ENCODE measurements at regions not wholly inside any gene's neighbourhood (a gene's known extent, or its start where the extent isn't known, plus 50 kb on each side); places are given as distances from the start of the nearest gene placed in this dataset.

- H3K36me3 Mint-ChIP-seq (ENCODE audit: insufficient read depth, unreplicated experiment) = no peaks in the 10 kb centered on the region
- intact Hi-C loops (cut with micrococcal nuclease; ENCODE audit: unreplicated experiment) = no loop called here
- CTCF ChIA-PET = no interaction called here
- no peaks in the 10 kb centered on the region for H3K27me3 Mint-ChIP-seq (ENCODE audit: unreplicated experiment)
- no TSS peak for BruUV-seq (replicated peaks)
- no peaks in the 10 kb centered on the region for H3K4me1 Mint-ChIP-seq (ENCODE audit: low read depth, unreplicated experiment)
- H3K9me3 Mint-ChIP-seq (ENCODE audit: low read depth, unreplicated experiment) = peaks cover 16% of the 10 kb centered on the region
- no peak for TF ChIP-seq CTCF (IDR thresholded peaks at IDR 0.05; ENCODE audit: unreplicated experiment)
- H3K4me3 Mint-ChIP-seq (ENCODE audit: low read depth, unreplicated experiment) = no peak overlapping the region
- no peak overlapping the region for H3K27ac Mint-ChIP-seq (ENCODE audit: unreplicated experiment)
- no peak for DNase-seq
Measured at GRCh38 chr18:75678627-75679026, 251.1 kb upstream of the SMIM21 start.

DNA sequence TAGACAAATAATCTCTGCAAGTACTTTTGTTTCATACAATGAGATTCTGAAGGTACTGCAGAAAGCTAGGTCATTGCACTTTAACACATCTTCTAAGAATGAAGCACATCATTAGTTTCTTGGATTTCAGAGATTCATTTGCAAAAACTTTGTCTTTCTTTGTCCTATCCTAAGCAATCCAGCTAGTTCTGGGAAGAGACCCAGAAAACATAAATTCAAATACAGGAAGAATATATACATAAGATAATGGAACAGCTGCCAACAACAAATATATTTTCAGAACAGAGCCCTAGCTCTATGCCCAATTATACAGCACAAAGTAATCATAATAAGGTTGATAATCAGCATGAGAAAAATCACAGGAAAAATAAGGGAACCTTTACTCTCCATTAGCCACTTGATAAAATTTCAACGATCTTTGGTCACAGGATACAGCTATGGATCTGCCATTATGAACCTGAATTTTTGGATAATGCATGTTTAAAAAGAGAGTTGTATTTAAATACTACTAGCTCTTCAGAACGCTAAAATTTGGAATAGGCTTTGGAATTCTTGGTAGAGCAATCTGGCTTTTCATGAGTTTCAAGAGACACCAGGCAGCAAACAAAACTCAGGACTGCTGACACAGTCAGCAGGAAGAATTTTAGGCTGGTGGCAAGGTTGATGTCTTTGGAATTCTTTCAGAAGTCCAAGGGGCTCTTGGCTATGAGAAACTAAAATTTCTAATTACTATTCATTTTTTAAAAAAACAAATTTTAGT lies 250.4 kb upstream of the SMIM21 start:
- no peaks in the 10 kb centered on the region for H3K27me3 Mint-ChIP-seq (ENCODE audit: unreplicated experiment)
- H3K4me1 Mint-ChIP-seq (ENCODE audit: low read depth, unreplicated experiment) = no peaks in the 10 kb centered on the region
- no peak overlapping the region for H3K4me3 Mint-ChIP-seq (ENCODE audit: low read depth, unreplicated experiment)
- no peak overlapping the region for H3K27ac Mint-ChIP-seq (ENCODE audit: unreplicated experiment)
- H3K36me3 Mint-ChIP-seq (ENCODE audit: insufficient read depth, unreplicated experiment) = no peaks in the 10 kb centered on the region
- CTCF ChIA-PET = no interaction called here
- BruUV-seq (replicated peaks) = no TSS peak
- no peak for TF ChIP-seq CTCF (IDR thresholded peaks at IDR 0.05; ENCODE audit: unreplicated experiment)
- intact Hi-C loops (cut with micrococcal nuclease; ENCODE audit: unreplicated experiment) = no loop called here
- H3K9me3 Mint-ChIP-seq (ENCODE audit: low read depth, unreplicated experiment) = peaks cover 16% of the 10 kb centered on the region
- no peak for DNase-seq

- BruUV-seq (replicated peaks) = no TSS peak
- no peak for TF ChIP-seq CTCF (IDR thresholded peaks at IDR 0.05; ENCODE audit: unreplicated experiment)
- Mint-ChIP-seq H3K27me3 (ENCODE audit: unreplicated experiment) (no peaks in the 10 kb centered on the region), H3K9me3 (ENCODE audit: low read depth, unreplicated experiment) (peaks cover 15% of the 10 kb centered on the region), H3K36me3 (ENCODE audit: insufficient read depth, unreplicated experiment) (no peaks in the 10 kb centered on the region), H3K4me3 (ENCODE audit: low read depth, unreplicated experiment) (no peak overlapping the region), H3K4me1 (ENCODE audit: low read depth, unreplicated experiment) (no peaks in the 10 kb centered on the region), H3K27ac (ENCODE audit: unreplicated experiment) (no peak overlapping the region)
- no peak for DNase-seq
- CTCF ChIA-PET = no interaction called here
- intact Hi-C loops (cut with micrococcal nuclease; ENCODE audit: unreplicated experiment) = no loop called here
Measured at GRCh38 chr18:75660932-75661331, 233.4 kb upstream of the SMIM21 start.

- Mint-ChIP-seq H3K9me3 (ENCODE audit: low read depth, unreplicated experiment) (peaks cover 18% of the 10 kb centered on the region), H3K27ac (ENCODE audit: unreplicated experiment) (no peak overlapping the region), H3K27me3 (ENCODE audit: unreplicated experiment) (no peaks in the 10 kb centered on the region), H3K4me1 (ENCODE audit: low read depth, unreplicated experiment) (no peaks in the 10 kb centered on the region), H3K36me3 (ENCODE audit: insufficient read depth, unreplicated experiment) (no peaks in the 10 kb centered on the region), H3K4me3 (ENCODE audit: low read depth, unreplicated experiment) (no peak overlapping the region)
- CTCF ChIA-PET = no interaction called here
- TF ChIP-seq CTCF (IDR thresholded peaks at IDR 0.05; ENCODE audit: unreplicated experiment) = no peak
- intact Hi-C loops (cut with micrococcal nuclease; ENCODE audit: unreplicated experiment) = no loop called here
- BruUV-seq (replicated peaks) = no TSS peak
- no peak for DNase-seq
Measured at GRCh38 chr18:75659535-75660023, 232.1 kb upstream of the SMIM21 start.

Measured in Calu3 (cell line).